ENCODE measurements at regions not wholly inside any gene's neighbourhood (a gene's known extent, or its start where the extent isn't known, plus 50 kb on each side); places are given as distances from the start of the nearest gene placed in this dataset.

- no peak overlapping the region for H2BK15ac ChIP-seq (ENCODE audit: low read length)
- no peak overlapping the region for H3K27ac ChIP-seq (replicated peaks; ENCODE audit: low read length)
- no peak overlapping the region for H2AFZ ChIP-seq (ENCODE audit: low read length)
- no CpG with 5 or more reads among the region's 6 CpGs for WGBS, 2 donors (ENCODE audit: extremely low coverage in 2 of 2, insufficient read length in 2 of 2, insufficient replicate concordance in 1 of 2)
- H3K4me2 ChIP-seq (ENCODE audit: insufficient read depth, low read length, poor library complexity, severe bottlenecking), result no peak overlapping the region
- no peak overlapping the region for H3K14ac ChIP-seq (ENCODE audit: low read length)
- no peaks in the 10 kb centered on the region for H3K36me3 ChIP-seq (replicated peaks in 1 of 2; ENCODE audit: control insufficient read depth in 2 of 2, insufficient read depth in 2 of 2, low read length in 2 of 2)
- no peak overlapping the region for H2BK5ac ChIP-seq (ENCODE audit: low read length)
- H2BK12ac ChIP-seq (ENCODE audit: low read length), result no peak overlapping the region
- H3K9ac ChIP-seq (ENCODE audit: low read depth, low read length, poor library complexity), result no peak overlapping the region
- H3K79me1 ChIP-seq (ENCODE audit: low read depth, low read length), result no peaks in the 10 kb centered on the region
- no peak overlapping the region for H2BK120ac ChIP-seq (ENCODE audit: low read depth, low read length)
- no peak overlapping the region for H4K91ac ChIP-seq (ENCODE audit: low read depth, low read length, poor library complexity)
- H3K9me3 ChIP-seq (replicated peaks in 1 of 2; ENCODE audit: control insufficient read depth in 2 of 2, insufficient read depth in 1 of 2, low read depth in 1 of 2, low read length in 2 of 2), result no peaks in the 10 kb centered on the region
- H3K27me3 ChIP-seq (ENCODE audit: control insufficient read depth in 3 of 3, insufficient read depth in 3 of 3, low read depth in 1 of 3, low read length in 3 of 3), result no peaks in the 10 kb centered on the region
- H3K23ac ChIP-seq (ENCODE audit: low read depth, low read length, poor library complexity), result no peak overlapping the region
- H3K4ac ChIP-seq (ENCODE audit: low read length), result no peak overlapping the region
- H2AK5ac ChIP-seq (ENCODE audit: low read depth, low read length), result no peak overlapping the region
- no peak overlapping the region for H3K4me3 ChIP-seq (ENCODE audit: low read length in 2 of 2)
- peaks cover 0 to 2% of the 10 kb centered on the region in 2 donors for H3K4me1 ChIP-seq (ENCODE audit: control insufficient read depth in 2 of 2, insufficient read depth in 1 of 2, low read depth in 1 of 2, low read length in 2 of 2)
- no peak overlapping the region for H3K18ac ChIP-seq (ENCODE audit: low read length)
- DNase-seq (ENCODE audit: low spot score), result no peak
- H4K8ac ChIP-seq (ENCODE audit: low read depth, low read length), result no peak overlapping the region
Observed at GRCh38 chr14:28294834-28295440, 471.6 kb upstream of the FOXG1 start.

- Histone ChIP-seq H3K4me3 (ENCODE audit: low read length in 2 of 2) (no peak overlapping the region), H4K8ac (ENCODE audit: low read depth, low read length) (no peak overlapping the region)
Observed at GRCh38 chr14:28297559-28297958, 469.0 kb upstream of the FOXG1 start.

GRCh38 chr14:28298156-28298555, 468.4 kb upstream of the FOXG1 start:
- Histone ChIP-seq H3K18ac (ENCODE audit: low read length) (no peak overlapping the region), H2BK120ac (ENCODE audit: low read depth, low read length) (no peak overlapping the region), H2BK12ac (ENCODE audit: low read length) (no peak overlapping the region), H3K4ac (ENCODE audit: low read length) (no peak overlapping the region), H2BK5ac (ENCODE audit: low read length) (no peak overlapping the region), H3K27ac (replicated peaks; ENCODE audit: low read length) (no peak overlapping the region), H4K91ac (ENCODE audit: low read depth, low read length, poor library complexity) (no peak overlapping the region), H2AFZ (ENCODE audit: low read length) (no peak overlapping the region), H4K8ac (ENCODE audit: low read depth, low read length) (no peak overlapping the region), H3K14ac (ENCODE audit: low read length) (no peak overlapping the region), H3K4me3 (ENCODE audit: low read length in 2 of 2) (no peak overlapping the region), H3K4me1 (ENCODE audit: control insufficient read depth in 2 of 2, insufficient read depth in 1 of 2, low read depth in 1 of 2, low read length in 2 of 2) (no peaks in the 10 kb centered on the region), H3K23ac (ENCODE audit: low read depth, low read length, poor library complexity) (no peak overlapping the region), H3K79me1 (ENCODE audit: low read depth, low read length) (no peaks in the 10 kb centered on the region), H2BK15ac (ENCODE audit: low read length) (no peak overlapping the region), H3K9me3 (replicated peaks in 1 of 2; ENCODE audit: control insufficient read depth in 2 of 2, insufficient read depth in 1 of 2, low read depth in 1 of 2, low read length in 2 of 2) (no peaks in the 10 kb centered on the region), H3K9ac (ENCODE audit: low read depth, low read length, poor library complexity) (no peak overlapping the region), H3K27me3 (ENCODE audit: control insufficient read depth in 3 of 3, insufficient read depth in 3 of 3, low read depth in 1 of 3, low read length in 3 of 3) (no peaks in the 10 kb centered on the region), H3K4me2 (ENCODE audit: insufficient read depth, low read length, poor library complexity, severe bottlenecking) (no peak overlapping the region), H3K36me3 (replicated peaks in 1 of 2; ENCODE audit: control insufficient read depth in 2 of 2, insufficient read depth in 2 of 2, low read length in 2 of 2) (no peaks in the 10 kb centered on the region), H2AK5ac (ENCODE audit: low read depth, low read length) (no peak overlapping the region)
- WGBS, 2 donors (ENCODE audit: extremely low coverage in 2 of 2, insufficient read length in 2 of 2, insufficient replicate concordance in 1 of 2), result no CpG with 5 or more reads among the region's 3 CpGs
- DNase-seq (ENCODE audit: low spot score), result no peak

More at GRCh38 chr14:28297559-28297958, 469.0 kb upstream of the FOXG1 start:
- H3K36me3 ChIP-seq (replicated peaks in 1 of 2; ENCODE audit: control insufficient read depth in 2 of 2, insufficient read depth in 2 of 2, low read length in 2 of 2), result no peaks in the 10 kb centered on the region
- no peaks in the 10 kb centered on the region for H3K4me1 ChIP-seq (ENCODE audit: control insufficient read depth in 2 of 2, insufficient read depth in 1 of 2, low read depth in 1 of 2, low read length in 2 of 2)
- H3K23ac ChIP-seq (ENCODE audit: low read depth, low read length, poor library complexity), result no peak overlapping the region
- H2BK120ac ChIP-seq (ENCODE audit: low read depth, low read length), result no peak overlapping the region
- H3K9me3 ChIP-seq (replicated peaks in 1 of 2; ENCODE audit: control insufficient read depth in 2 of 2, insufficient read depth in 1 of 2, low read depth in 1 of 2, low read length in 2 of 2), result no peaks in the 10 kb centered on the region
- H2BK12ac ChIP-seq (ENCODE audit: low read length), result no peak overlapping the region
- H3K18ac ChIP-seq (ENCODE audit: low read length), result no peak overlapping the region
- H3K14ac ChIP-seq (ENCODE audit: low read length), result no peak overlapping the region
- no peak overlapping the region for H3K4me2 ChIP-seq (ENCODE audit: insufficient read depth, low read length, poor library complexity, severe bottlenecking)
- H2AFZ ChIP-seq (ENCODE audit: low read length), result no peak overlapping the region
- no peak overlapping the region for H4K91ac ChIP-seq (ENCODE audit: low read depth, low read length, poor library complexity)
- H3K27me3 ChIP-seq (ENCODE audit: control insufficient read depth in 3 of 3, insufficient read depth in 3 of 3, low read depth in 1 of 3, low read length in 3 of 3), result no peaks in the 10 kb centered on the region
- WGBS, 2 donors (ENCODE audit: extremely low coverage in 2 of 2, insufficient read length in 2 of 2, insufficient replicate concordance in 1 of 2), result no CpG with 5 or more reads among the region's 1 CpG
- H3K4ac ChIP-seq (ENCODE audit: low read length), result no peak overlapping the region
- DNase-seq (ENCODE audit: low spot score), result no peak
- no peak overlapping the region for H3K27ac ChIP-seq (replicated peaks; ENCODE audit: low read length)
- no peaks in the 10 kb centered on the region for H3K79me1 ChIP-seq (ENCODE audit: low read depth, low read length)
- H2BK15ac ChIP-seq (ENCODE audit: low read length), result no peak overlapping the region
- H3K9ac ChIP-seq (ENCODE audit: low read depth, low read length, poor library complexity), result no peak overlapping the region
- H2BK5ac ChIP-seq (ENCODE audit: low read length), result no peak overlapping the region
- H2AK5ac ChIP-seq (ENCODE audit: low read depth, low read length), result no peak overlapping the region

GRCh38 chr14:28299227-28299626, 467.4 kb upstream of the FOXG1 start:
- DNase-seq (ENCODE audit: low spot score), result no peak
- H2AK5ac ChIP-seq (ENCODE audit: low read depth, low read length), result no peak overlapping the region

More at GRCh38 chr14:28299227-28299626, 467.4 kb upstream of the FOXG1 start:
- H3K14ac ChIP-seq (ENCODE audit: low read length), result no peak overlapping the region
- H2AFZ ChIP-seq (ENCODE audit: low read length), result no peak overlapping the region
- H3K23ac ChIP-seq (ENCODE audit: low read depth, low read length, poor library complexity), result no peak overlapping the region
- no peak overlapping the region for H2BK15ac ChIP-seq (ENCODE audit: low read length)
- H2BK5ac ChIP-seq (ENCODE audit: low read length), result no peak overlapping the region
- no peaks in the 10 kb centered on the region for H3K79me1 ChIP-seq (ENCODE audit: low read depth, low read length)
- no peak overlapping the region for H3K4me2 ChIP-seq (ENCODE audit: insufficient read depth, low read length, poor library complexity, severe bottlenecking)
- no peak overlapping the region for H2BK12ac ChIP-seq (ENCODE audit: low read length)
- H3K18ac ChIP-seq (ENCODE audit: low read length), result no peak overlapping the region
- H3K4ac ChIP-seq (ENCODE audit: low read length), result no peak overlapping the region
- H3K4me3 ChIP-seq (ENCODE audit: low read length in 2 of 2), result no peak overlapping the region
- H3K9ac ChIP-seq (ENCODE audit: low read depth, low read length, poor library complexity), result no peak overlapping the region
- no CpG with 5 or more reads among the region's 6 CpGs for WGBS, 2 donors (ENCODE audit: extremely low coverage in 2 of 2, insufficient read length in 2 of 2, insufficient replicate concordance in 1 of 2)
- no peaks in the 10 kb centered on the region for H3K27me3 ChIP-seq (ENCODE audit: control insufficient read depth in 3 of 3, insufficient read depth in 3 of 3, low read depth in 1 of 3, low read length in 3 of 3)
- no peak overlapping the region for H4K8ac ChIP-seq (ENCODE audit: low read depth, low read length)
- no peaks in the 10 kb centered on the region for H3K36me3 ChIP-seq (replicated peaks in 1 of 2; ENCODE audit: control insufficient read depth in 2 of 2, insufficient read depth in 2 of 2, low read length in 2 of 2)
- no peaks in the 10 kb centered on the region for H3K4me1 ChIP-seq (ENCODE audit: control insufficient read depth in 2 of 2, insufficient read depth in 1 of 2, low read depth in 1 of 2, low read length in 2 of 2)
- no peaks in the 10 kb centered on the region for H3K9me3 ChIP-seq (replicated peaks in 1 of 2; ENCODE audit: control insufficient read depth in 2 of 2, insufficient read depth in 1 of 2, low read depth in 1 of 2, low read length in 2 of 2)
- no peak overlapping the region for H4K91ac ChIP-seq (ENCODE audit: low read depth, low read length, poor library complexity)
- no peak overlapping the region for H2BK120ac ChIP-seq (ENCODE audit: low read depth, low read length)
- H3K27ac ChIP-seq (replicated peaks; ENCODE audit: low read length), result no peak overlapping the region

Data from neuronal stem cell (in vitro differentiated cells).